ENCODE measurements at regions not wholly inside any gene's neighbourhood (a gene's known extent, or its start where the extent isn't known, plus 50 kb on each side); places are given as distances from the start of the nearest gene placed in this dataset.

DNA sequence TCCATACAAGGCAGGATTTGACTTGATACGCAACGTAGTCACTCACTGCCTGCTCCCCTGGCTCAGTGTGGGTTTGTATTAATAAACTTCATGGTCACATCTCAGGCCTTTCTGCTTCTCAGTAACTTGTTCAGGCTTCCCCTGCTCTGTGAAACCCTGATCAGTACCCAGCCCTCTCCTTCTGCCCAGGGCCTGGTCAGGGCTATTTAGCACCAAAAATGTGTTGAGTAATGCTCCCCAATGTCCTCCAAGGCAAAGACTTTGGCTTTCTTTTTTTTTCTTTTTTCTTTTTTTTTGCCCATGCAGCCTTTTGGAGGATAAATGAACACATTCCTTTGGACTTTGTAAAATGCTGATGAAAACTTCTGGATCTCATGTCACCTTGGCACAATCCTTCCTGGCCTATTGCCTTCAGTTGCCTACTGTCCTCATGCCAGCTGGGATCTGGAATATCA lies 399.2 kb upstream of the KLF4 start:
- Histone ChIP-seq H3K27ac (no peak overlapping the region), H3K4me3 (no peak overlapping the region), H3K9me3 (no peaks in the 10 kb centered on the region), H3K27me3 (no peaks in the 10 kb centered on the region), H3K36me3 (no peaks in the 10 kb centered on the region), H3K4me1 (no peaks in the 10 kb centered on the region)
- TF ChIP-seq, protein P1, sequence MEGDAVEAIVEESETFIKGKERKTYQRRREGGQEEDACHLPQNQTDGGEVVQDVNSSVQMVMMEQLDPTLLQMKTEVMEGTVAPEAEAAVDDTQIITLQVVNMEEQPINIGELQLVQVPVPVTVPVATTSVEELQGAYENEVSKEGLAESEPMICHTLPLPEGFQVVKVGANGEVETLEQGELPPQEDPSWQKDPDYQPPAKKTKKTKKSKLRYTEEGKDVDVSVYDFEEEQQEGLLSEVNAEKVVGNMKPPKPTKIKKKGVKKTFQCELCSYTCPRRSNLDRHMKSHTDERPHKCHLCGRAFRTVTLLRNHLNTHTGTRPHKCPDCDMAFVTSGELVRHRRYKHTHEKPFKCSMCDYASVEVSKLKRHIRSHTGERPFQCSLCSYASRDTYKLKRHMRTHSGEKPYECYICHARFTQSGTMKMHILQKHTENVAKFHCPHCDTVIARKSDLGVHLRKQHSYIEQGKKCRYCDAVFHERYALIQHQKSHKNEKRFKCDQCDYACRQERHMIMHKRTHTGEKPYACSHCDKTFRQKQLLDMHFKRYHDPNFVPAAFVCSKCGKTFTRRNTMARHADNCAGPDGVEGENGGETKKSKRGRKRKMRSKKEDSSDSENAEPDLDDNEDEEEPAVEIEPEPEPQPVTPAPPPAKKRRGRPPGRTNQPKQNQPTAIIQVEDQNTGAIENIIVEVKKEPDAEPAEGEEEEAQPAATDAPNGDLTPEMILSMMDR (IDR thresholded peaks at IDR 0.05) = no peak
- DNase-seq (ENCODE audit: low spot score) = no peak

DNA sequence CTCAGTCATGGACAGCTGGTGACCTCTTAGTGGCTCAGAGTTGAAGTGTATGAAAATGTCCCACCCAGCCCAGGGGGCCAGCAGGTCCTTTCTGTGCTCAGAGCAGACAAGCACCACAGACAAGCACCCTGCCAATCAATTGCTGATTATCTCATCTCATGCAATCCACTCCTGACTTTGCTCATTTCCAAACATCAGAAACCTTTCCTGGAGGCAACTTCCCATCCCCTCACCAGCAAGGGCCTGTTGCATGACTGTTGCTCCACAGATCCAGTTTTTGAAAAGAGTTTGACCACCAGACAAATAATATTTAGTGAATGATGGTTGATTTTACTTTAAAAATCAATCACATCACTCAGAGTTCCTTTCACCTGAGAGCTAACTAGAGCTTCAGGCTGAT lies 397.3 kb upstream of the KLF4 start:
- Histone ChIP-seq H3K4me1 (no peaks in the 10 kb centered on the region), H3K27ac (no peak overlapping the region), H3K36me3 (no peaks in the 10 kb centered on the region), H3K27me3 (no peaks in the 10 kb centered on the region), H3K4me3 (no peak overlapping the region), H3K9me3 (no peaks in the 10 kb centered on the region)
- TF ChIP-seq, protein P1 (IDR thresholded peaks at IDR 0.05) = no peak
- no peak for DNase-seq (ENCODE audit: low spot score)

DNA sequence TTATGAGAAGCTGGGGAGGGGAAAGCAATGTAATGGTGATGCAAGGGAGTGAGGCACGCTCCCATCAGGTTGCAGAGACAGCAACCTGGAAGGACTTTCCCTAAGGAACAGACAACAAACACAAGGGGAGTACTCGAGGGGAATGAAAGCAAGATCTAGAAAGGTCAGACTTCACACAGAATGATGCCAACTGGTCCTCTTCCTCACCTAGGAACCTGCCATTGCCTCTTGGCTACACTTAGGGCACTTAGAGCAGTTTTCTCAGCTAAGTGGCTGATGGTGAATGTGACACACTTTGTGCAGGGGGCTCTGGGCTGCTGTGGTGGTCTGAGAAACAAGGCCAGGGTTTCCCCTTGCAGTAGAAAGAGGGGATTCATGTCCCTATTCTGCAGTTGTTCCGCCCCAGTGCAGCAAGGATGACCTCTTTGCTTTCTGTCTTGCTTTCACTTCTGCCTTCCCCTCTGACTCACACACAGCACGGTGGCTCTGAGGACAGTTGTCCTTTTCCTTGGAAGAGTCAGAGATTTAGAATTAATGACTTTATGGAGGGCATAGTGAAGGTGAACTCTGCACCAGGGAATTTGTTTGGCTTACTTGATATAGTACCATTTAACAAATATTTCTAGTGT lies 394.0 kb upstream of the KLF4 start:
- H3K9me3 ChIP-seq = no peaks in the 10 kb centered on the region
- H3K36me3 ChIP-seq = no peaks in the 10 kb centered on the region
- no peaks in the 10 kb centered on the region for H3K27me3 ChIP-seq
- no peak overlapping the region for H3K4me3 ChIP-seq
- no peak overlapping the region for H3K27ac ChIP-seq
- no peaks in the 10 kb centered on the region for H3K4me1 ChIP-seq
- DNase-seq (ENCODE audit: low spot score) = no peak
- TF ChIP-seq, protein P1 (IDR thresholded peaks at IDR 0.05) = no peak

DNA sequence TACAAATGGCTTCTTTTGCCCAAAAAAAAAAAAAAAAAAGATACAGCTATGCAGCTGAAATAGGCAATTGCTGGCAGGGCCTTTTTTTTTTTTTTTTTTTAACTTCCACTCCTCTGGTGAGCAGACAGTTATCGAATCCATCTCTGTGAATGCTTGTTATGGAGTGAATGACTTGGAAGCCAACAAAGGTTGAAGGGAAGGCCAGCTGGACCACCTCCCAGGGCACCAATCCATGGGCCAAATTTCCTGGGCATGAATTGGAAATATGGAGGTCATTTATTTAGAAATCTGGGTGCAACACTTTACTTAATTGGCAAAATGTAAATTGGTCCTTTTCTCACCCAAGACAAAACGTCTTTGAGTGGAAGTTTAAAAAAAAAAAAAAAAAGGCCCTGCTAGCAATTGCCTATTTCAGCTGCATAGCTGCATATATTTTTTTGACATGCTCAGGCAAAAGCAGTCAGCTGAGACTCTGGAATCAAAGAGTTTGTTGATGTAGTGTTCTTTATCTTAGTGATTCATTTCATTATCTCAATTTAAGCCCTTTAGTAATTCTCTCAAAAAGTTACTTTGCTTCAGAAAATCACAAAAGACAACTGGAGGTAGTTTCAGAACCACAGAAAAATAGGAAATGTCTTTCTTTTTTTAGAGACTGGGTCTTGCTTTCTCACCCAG lies 392.2 kb upstream of the KLF4 start:
- TF ChIP-seq, protein P1 (IDR thresholded peaks at IDR 0.05) = no peak
- DNase-seq (ENCODE audit: low spot score) = no peak
- Histone ChIP-seq H3K36me3 (no peaks in the 10 kb centered on the region), H3K4me3 (no peak overlapping the region), H3K4me1 (no peaks in the 10 kb centered on the region), H3K9me3 (no peaks in the 10 kb centered on the region), H3K27ac (no peak overlapping the region), H3K27me3 (no peaks in the 10 kb centered on the region)

DNA sequence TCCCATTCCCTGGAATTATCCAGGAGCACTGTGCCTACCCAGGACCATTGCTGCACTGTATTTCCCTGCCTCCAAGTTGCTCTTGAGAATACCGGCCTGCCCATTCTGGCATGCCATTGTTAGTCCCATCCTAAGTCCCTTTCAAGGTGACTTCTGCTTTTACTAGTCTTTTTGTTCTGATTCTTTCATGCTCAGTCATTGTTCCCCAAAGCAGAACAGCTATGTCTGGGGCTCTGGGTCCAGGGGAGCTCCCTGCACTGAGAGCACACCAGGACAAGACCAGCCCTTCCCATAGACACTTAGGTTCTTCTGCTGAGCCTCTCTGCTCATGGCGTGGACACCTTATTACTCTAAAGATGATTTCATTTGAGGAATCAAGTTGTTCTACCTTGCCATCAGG lies 388.9 kb upstream of the KLF4 start:
- H3K36me3 ChIP-seq = no peaks in the 10 kb centered on the region
- DNase-seq (ENCODE audit: low spot score) = no peak
- TF ChIP-seq, protein P1 (IDR thresholded peaks at IDR 0.05) = no peak
- H3K4me1 ChIP-seq = peaks cover 0 to 11% of the 10 kb centered on the region in 2 donors
- no peaks in the 10 kb centered on the region for H3K9me3 ChIP-seq
- no peaks in the 10 kb centered on the region for H3K27me3 ChIP-seq
- H3K27ac ChIP-seq = no peak overlapping the region
- H3K4me3 ChIP-seq = no peak overlapping the region
